ENCODE measurements at regions not wholly inside any gene's neighbourhood (a gene's known extent, or its start where the extent isn't known, plus 50 kb on each side); places are given as distances from the start of the nearest gene placed in this dataset.

GRCh38 chr4:157886645-157887044 is 286.2 kb downstream of the GASK1B start:
- TF ChIP-seq CTCF (conservative IDR thresholded peaks at IDR 0.05; ENCODE audit: low read depth, low read length): no peak
- no peak for DNase-seq (ENCODE audit: low read depth)
- no peak overlapping the region for H3K4me3 ChIP-seq (ENCODE audit: low read depth, low read length)

GRCh38 chr4:157885811-157886210 is 287.0 kb downstream of the GASK1B start:
- no peak for TF ChIP-seq CTCF (conservative IDR thresholded peaks at IDR 0.05; ENCODE audit: low read depth, low read length)
- no peak for DNase-seq (ENCODE audit: low read depth)
- H3K4me3 ChIP-seq (ENCODE audit: low read depth, low read length): no peak overlapping the region

- DNase-seq (ENCODE audit: low read depth): no peak
- no peak overlapping the region for H3K4me3 ChIP-seq (ENCODE audit: low read depth, low read length)
- TF ChIP-seq CTCF (conservative IDR thresholded peaks at IDR 0.05; ENCODE audit: low read depth, low read length): no peak
Observed at GRCh38 chr4:157882901-157883300, 289.9 kb downstream of the GASK1B start.

- TF ChIP-seq CTCF (conservative IDR thresholded peaks at IDR 0.05; ENCODE audit: low read depth, low read length): no peak
- no peak overlapping the region for H3K4me3 ChIP-seq (ENCODE audit: low read depth, low read length)
- no peak for DNase-seq (ENCODE audit: low read depth)
Observed at GRCh38 chr4:157880761-157881160, 292.1 kb downstream of the GASK1B start.

- no peak for DNase-seq (ENCODE audit: low read depth)
- TF ChIP-seq CTCF (conservative IDR thresholded peaks at IDR 0.05; ENCODE audit: low read depth, low read length): no peak
- no peak overlapping the region for H3K4me3 ChIP-seq (ENCODE audit: low read depth, low read length)
Observed at GRCh38 chr4:157854819-157855218, 318.0 kb downstream of the GASK1B start.

- DNase-seq (ENCODE audit: low read depth): no peak
- TF ChIP-seq CTCF (conservative IDR thresholded peaks at IDR 0.05; ENCODE audit: low read depth, low read length): no peak
- no peak overlapping the region for H3K4me3 ChIP-seq (ENCODE audit: low read depth, low read length)
Observed at GRCh38 chr4:157840648-157841047, 332.2 kb downstream of the GASK1B start.

- no peak overlapping the region for H3K4me3 ChIP-seq (ENCODE audit: low read depth, low read length)
- TF ChIP-seq CTCF (conservative IDR thresholded peaks at IDR 0.05; ENCODE audit: low read depth, low read length): no peak
- DNase-seq (ENCODE audit: low read depth): no peak
Observed at GRCh38 chr4:157840034-157840433, 332.8 kb downstream of the GASK1B start.
